ENCODE measurements at regions not wholly inside any gene's neighbourhood (a gene's known extent, or its start where the extent isn't known, plus 50 kb on each side); places are given as distances from the start of the nearest gene placed in this dataset.
A peak's percentile ranks its signal among the peaks of the same experiment; 100 is the strongest.

- TF ChIP-seq CTCF (IDR thresholded peaks at IDR 0.05) = no peak
- DNase-seq (ENCODE audit: low spot score) (no peak), ATAC-seq (ENCODE audit: low FRiP score) (no peak)
Measured at GRCh38 chr18:25817546-25818237, 272.7 kb downstream of the SS18 start.

- TF ChIP-seq CTCF (IDR thresholded peaks at IDR 0.05) = no peak
- DNase-seq (ENCODE audit: low spot score) = no peak
- no peak for ATAC-seq (ENCODE audit: low FRiP score)
Measured at GRCh38 chr18:25815659-25816058, 274.8 kb downstream of the SS18 start.

GRCh38 chr18:25814841-25815458 lies 275.5 kb downstream of the SS18 start:
- no peak for DNase-seq (ENCODE audit: low spot score)
- ATAC-seq (ENCODE audit: low FRiP score) = no peak
- no peak for TF ChIP-seq CTCF (IDR thresholded peaks at IDR 0.05)

- ATAC-seq (ENCODE audit: low FRiP score) (no peak), DNase-seq (ENCODE audit: low spot score) (no peak)
Measured at GRCh38 chr18:25813110-25813509, 277.3 kb downstream of the SS18 start.

GRCh38 chr18:25810736-25811135 lies 279.7 kb downstream of the SS18 start:
- DNase-seq (ENCODE audit: low spot score) = no peak
- no peak for ATAC-seq (ENCODE audit: low FRiP score)
- TF ChIP-seq CTCF (IDR thresholded peaks at IDR 0.05) = no peak

More at GRCh38 chr18:25813110-25813509, 277.3 kb downstream of the SS18 start:
- TF ChIP-seq CTCF (IDR thresholded peaks at IDR 0.05) = no peak

- no peak for TF ChIP-seq CTCF (IDR thresholded peaks at IDR 0.05)
- ATAC-seq (ENCODE audit: low FRiP score) (no peak), DNase-seq (ENCODE audit: low spot score) (no peak)
Measured at GRCh38 chr18:25805939-25806338, 284.5 kb downstream of the SS18 start.

GRCh38 chr18:25805323-25805722 lies 285.1 kb downstream of the SS18 start:
- TF ChIP-seq CTCF (IDR thresholded peaks at IDR 0.05) = no peak
- peak; percentile 89 for ATAC-seq (ENCODE audit: low FRiP score)
- no peak for DNase-seq (ENCODE audit: low spot score)

All from omental fat pad (tissue), 3 donors.